H9 (cell line): ENCODE measurements at regions not wholly inside any gene's neighbourhood (a gene's known extent, or its start where the extent isn't known, plus 50 kb on each side); places are given as distances from the start of the nearest gene placed in this dataset.

Experiments
- DNase-seq: peaks from one replicate; pipeline ENCODE4 v3.0.0-alpha.2; 2017
- H2AFZ ChIP-seq: one replicate; pipeline ENCODE4 v1.6.1; 2013; ENCODE audit warnings: mild to moderate bottlenecking, low read length, control low read depth, moderate library complexity
- H2AK5ac ChIP-seq: 2 replicates; pipeline ENCODE4 v1.6.1; 2013; ENCODE audit warnings: low read length, control low read depth, mixed read lengths; ENCODE audit not compliant: insufficient read length
- H2BK120ac ChIP-seq: one replicate; pipeline ENCODE4 v1.6.1; 2013; ENCODE audit warnings: low read depth, mild to moderate bottlenecking, low read length, control low read depth, inconsistent platforms; ENCODE audit not compliant: poor library complexity, severe bottlenecking
- H2BK12ac ChIP-seq: 2 replicates; pipeline ENCODE4 v1.6.1; 2013; ENCODE audit warnings: low read length, control low read depth, mixed read lengths, low read depth; ENCODE audit not compliant: insufficient read length
- H2BK15ac ChIP-seq: 2 replicates; pipeline ENCODE4 v1.6.1; 2013; ENCODE audit warnings: low read depth, low read length, control low read depth
- H2BK20ac ChIP-seq: one replicate; pipeline ENCODE4 v1.6.1; 2013; ENCODE audit warnings: low read depth, mild to moderate bottlenecking, low read length, control low read depth, inconsistent platforms; ENCODE audit not compliant: poor library complexity, severe bottlenecking
- H2BK5ac ChIP-seq: 2 replicates; pipeline ENCODE4 v1.6.1; 2013; ENCODE audit warnings: low read length, control low read depth, mixed read lengths; ENCODE audit not compliant: insufficient read length
- H3K14ac ChIP-seq: 2 replicates; pipeline ENCODE4 v1.6.1; 2013; ENCODE audit warnings: low read length, control low read depth; ENCODE audit not compliant: insufficient read depth
- H3K18ac ChIP-seq: 2 replicates; pipeline ENCODE4 v1.6.1; 2013; ENCODE audit warnings: low read depth, mild to moderate bottlenecking, mixed read lengths, low read length, control low read depth; ENCODE audit not compliant: insufficient read length
- H3K23ac ChIP-seq: 2 replicates; pipeline ENCODE4 v1.6.1; 2013; ENCODE audit warnings: low read length, control low read depth, mixed read lengths, low read depth; ENCODE audit not compliant: insufficient read length
- H3K23me2 ChIP-seq: 2 replicates; pipeline ENCODE4 v1.6.1; 2013; ENCODE audit warnings: low read depth, mild to moderate bottlenecking, mixed read lengths, low read length, control low read depth; ENCODE audit not compliant: insufficient read length, poor library complexity, severe bottlenecking
- H3K27ac ChIP-seq: 2 replicates; pipeline ENCODE4 v1.5.1; 2013; ENCODE audit warnings: low read length, control low read depth, mixed read lengths, low read depth; ENCODE audit not compliant: insufficient read length
- H3K27me3 ChIP-seq: 2 replicates; pipeline ENCODE4 v1.6.1; 2013; ENCODE audit warnings: low read length, control low read depth, inconsistent platforms; ENCODE audit not compliant: insufficient read depth
- H3K4ac ChIP-seq: 2 replicates; pipeline ENCODE4 v1.6.1; 2013; ENCODE audit warnings: low read depth, mild to moderate bottlenecking, control low read depth, inconsistent platforms, low read length, moderate library complexity
- H3K4me1 ChIP-seq: 2 replicates; pipeline ENCODE4 v1.6.1; 2013; ENCODE audit warnings: low read length, control low read depth, inconsistent platforms; ENCODE audit not compliant: insufficient read depth
- H3K4me2 ChIP-seq: 2 replicates; pipeline ENCODE4 v1.6.1; 2013; ENCODE audit warnings: low read length, control low read depth, mixed read lengths; ENCODE audit not compliant: insufficient read length, insufficient read depth
- H3K56ac ChIP-seq: 2 replicates; pipeline ENCODE4 v1.6.1; 2013; ENCODE audit warnings: low read depth, mild to moderate bottlenecking, mixed read lengths, low read length, control low read depth; ENCODE audit not compliant: insufficient read length
- H3K79me1 ChIP-seq: 2 replicates; pipeline ENCODE4 v1.6.1; 2013; ENCODE audit warnings: low read depth, mild to moderate bottlenecking, moderate library complexity, low read length, control low read depth, inconsistent platforms; ENCODE audit not compliant: insufficient read depth, poor library complexity, severe bottlenecking
- H3K79me2 ChIP-seq: 2 replicates; pipeline ENCODE4 v1.6.1; 2013; ENCODE audit warnings: low read length, control low read depth, inconsistent platforms; ENCODE audit not compliant: insufficient read depth
- H3K9ac ChIP-seq: 2 replicates; pipeline ENCODE4 v1.6.1; 2013; ENCODE audit warnings: low read length, control low read depth, mixed read lengths; ENCODE audit not compliant: insufficient read length; ENCODE audit errors: extremely low read depth
- H3K9me3 ChIP-seq: one replicate; pipeline ENCODE4 v1.6.1; 2013; ENCODE audit warnings: low read depth, low read length, inconsistent platforms; ENCODE audit not compliant: control insufficient read depth
- H3T11ph ChIP-seq: one replicate; pipeline ENCODE4 v1.6.1; 2013; ENCODE audit warnings: mild to moderate bottlenecking, low read length, control low read depth, inconsistent platforms
- H4K20me1 ChIP-seq: one replicate; pipeline ENCODE4 v1.6.1; 2013; ENCODE audit not compliant: control insufficient read depth, insufficient read length, insufficient read depth
- H4K5ac ChIP-seq: 2 replicates; pipeline ENCODE4 v1.6.1; 2013; ENCODE audit warnings: low read depth, mild to moderate bottlenecking, mixed read lengths, low read length, control low read depth; ENCODE audit not compliant: insufficient read length
- H4K8ac ChIP-seq: replicated peaks from 2 replicates; pipeline ENCODE4 v1.6.1; 2013; ENCODE audit warnings: low read length, control low read depth, mixed read lengths, low read depth; ENCODE audit not compliant: insufficient read length
- H4K91ac ChIP-seq: 2 replicates; pipeline ENCODE4 v1.6.1; 2013; ENCODE audit warnings: low read depth, mild to moderate bottlenecking, moderate library complexity, mixed read lengths, low read length, control low read depth; ENCODE audit not compliant: insufficient read length
- H3K27ac Mint-ChIP-seq, 3 experiments: 2 replicates in 2 of 3; 3 replicates in 1 of 3; pipeline ENCODE4 v1.8.0; 2020 to 2021; ENCODE audit warnings: mixed read lengths in 3 of 3, mild to moderate bottlenecking in 1 of 3, moderate library complexity in 1 of 3
- H3K27me3 Mint-ChIP-seq: 2 replicates; pipeline ENCODE4 v1.8.0; 2021; ENCODE audit warnings: low read depth, mild to moderate bottlenecking, moderate library complexity, mixed read lengths
- H3K36me3 Mint-ChIP-seq, 3 experiments: 2 replicates in 2 of 3; 3 replicates in 1 of 3; pipeline ENCODE4 v1.8.0; 2020 to 2021; ENCODE audit warnings: low read depth in 3 of 3, mixed read lengths in 3 of 3; ENCODE audit not compliant: insufficient read depth in 1 of 3
- H3K4me1 Mint-ChIP-seq, 2 experiments: 2 replicates each; pipeline ENCODE4 v1.8.0; 2020; ENCODE audit warnings: mixed read lengths in 2 of 2
- H3K4me3 Mint-ChIP-seq, 2 experiments: 2 replicates in 1 of 2; 3 replicates in 1 of 2; pipeline ENCODE4 v1.8.0; 2020 to 2021; ENCODE audit warnings: mild to moderate bottlenecking in 2 of 2, mixed read lengths in 2 of 2, moderate library complexity in 1 of 2
- H3K9me3 Mint-ChIP-seq, 2 experiments: 2 replicates in 1 of 2; 3 replicates in 1 of 2; pipeline ENCODE4 v1.8.0; 2020; ENCODE audit warnings: mild to moderate bottlenecking in 2 of 2, mixed read lengths in 2 of 2, moderate library complexity in 1 of 2
- WGBS: extraction: QIAGEN DNeasy Blood & Tissue Kit; methylation state at CpG from one replicate; pipeline ENCODE4 v1.1.7; 2013; ENCODE audit warnings: missing lambda C conversion rate, low lambda C conversion rate, mixed read lengths; ENCODE audit not compliant: insufficient read length; ENCODE audit errors: extremely low coverage; 5-methylcytosine and 5-hydroxymethylcytosine counted together
- TF ChIP-seq, protein P1 (sequence below): fragments of 200-600 bp; sonication (generic); conservative IDR thresholded peaks from 3 replicates; pipeline ENCODE4 v1.8.0; 2021; ENCODE audit warnings: antibody characterized with exemption, mild to moderate bottlenecking

DNA sequence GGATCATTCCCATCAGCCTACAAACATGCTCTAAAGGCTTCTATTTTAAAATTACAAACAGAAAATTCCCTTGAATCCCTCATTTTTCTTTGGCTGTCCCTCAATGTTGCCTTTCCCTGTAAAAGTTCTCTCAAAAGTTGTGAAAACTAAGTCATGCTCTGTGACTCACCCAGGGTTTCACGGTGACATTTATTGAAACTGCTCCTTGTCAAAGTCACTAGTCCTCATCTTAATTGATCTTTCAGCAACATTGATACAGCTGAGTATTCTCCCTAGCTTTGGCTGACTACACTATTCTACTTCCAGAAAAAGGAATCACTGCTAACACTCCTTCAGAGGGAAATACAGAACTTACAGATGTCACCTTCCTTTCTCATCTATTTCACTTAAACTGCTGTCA lies 65.7 kb downstream of the ASCL4 start:
- Histone ChIP-seq H3K79me2 (no peaks in the 10 kb centered on the region), H3K14ac (no peak overlapping the region), H4K20me1 (no peaks in the 10 kb centered on the region), H3K56ac (no peak overlapping the region), H2BK15ac (no peak overlapping the region), H3K23ac (no peak overlapping the region), H3K27me3 (peaks cover 4% of the 10 kb centered on the region; the same call in 1 of the 2 replicates), H3T11ph (no peak overlapping the region), H2BK12ac (no peak overlapping the region), H4K91ac (no peak overlapping the region), H3K4ac (no peak overlapping the region), H3K9me3 (no peaks in the 10 kb centered on the region), H4K5ac (no peak overlapping the region), H2AK5ac (no peak overlapping the region), H2BK5ac (no peak overlapping the region), H3K23me2 (peaks cover 15% of the 10 kb centered on the region), H3K79me1 (no peaks in the 10 kb centered on the region), H3K4me2 (no peak overlapping the region), H3K18ac (no peak overlapping the region), H3K27ac (no peak overlapping the region), H3K9ac (no peak overlapping the region), H4K8ac (no peak overlapping the region), H2AFZ (no peak overlapping the region), H3K4me1 (no peaks in the 10 kb centered on the region), H2BK120ac (no peak overlapping the region), H2BK20ac (no peak overlapping the region)
- DNase-seq, result no peak
- Mint-ChIP-seq H3K4me1 (peaks cover 3% of the 10 kb centered on the region in 2 experiments), H3K4me3 (no peak overlapping the region), H3K27ac (no peak overlapping the region), H3K9me3 (no peaks in the 10 kb centered on the region), H3K27me3 (peaks cover 66% of the 10 kb centered on the region), H3K36me3 (no peaks in the 10 kb centered on the region; a peak in 1 of 7 replicates)
- no CpG with 5 or more reads among the region's 1 CpG for WGBS
- TF ChIP-seq, protein P1, sequence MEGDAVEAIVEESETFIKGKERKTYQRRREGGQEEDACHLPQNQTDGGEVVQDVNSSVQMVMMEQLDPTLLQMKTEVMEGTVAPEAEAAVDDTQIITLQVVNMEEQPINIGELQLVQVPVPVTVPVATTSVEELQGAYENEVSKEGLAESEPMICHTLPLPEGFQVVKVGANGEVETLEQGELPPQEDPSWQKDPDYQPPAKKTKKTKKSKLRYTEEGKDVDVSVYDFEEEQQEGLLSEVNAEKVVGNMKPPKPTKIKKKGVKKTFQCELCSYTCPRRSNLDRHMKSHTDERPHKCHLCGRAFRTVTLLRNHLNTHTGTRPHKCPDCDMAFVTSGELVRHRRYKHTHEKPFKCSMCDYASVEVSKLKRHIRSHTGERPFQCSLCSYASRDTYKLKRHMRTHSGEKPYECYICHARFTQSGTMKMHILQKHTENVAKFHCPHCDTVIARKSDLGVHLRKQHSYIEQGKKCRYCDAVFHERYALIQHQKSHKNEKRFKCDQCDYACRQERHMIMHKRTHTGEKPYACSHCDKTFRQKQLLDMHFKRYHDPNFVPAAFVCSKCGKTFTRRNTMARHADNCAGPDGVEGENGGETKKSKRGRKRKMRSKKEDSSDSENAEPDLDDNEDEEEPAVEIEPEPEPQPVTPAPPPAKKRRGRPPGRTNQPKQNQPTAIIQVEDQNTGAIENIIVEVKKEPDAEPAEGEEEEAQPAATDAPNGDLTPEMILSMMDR, result no peak
